G401.6 (cell line): ENCODE measurements at regions not wholly inside any gene's neighbourhood (a gene's known extent, or its start where the extent isn't known, plus 50 kb on each side); places are given as distances from the start of the nearest gene placed in this dataset.
"Not testable (repeated sequence)": the region's sequence is repeated elsewhere in the genome, so short reads cannot be mapped to it uniquely, and the experiment has no call there.

Experiments
- FAIRE-seq: peaks from 2 replicates; lab custom pipeline; 2012; peaks lifted over from hg19 to GRCh38; lab: Jason Lieb, UNC

DNA sequence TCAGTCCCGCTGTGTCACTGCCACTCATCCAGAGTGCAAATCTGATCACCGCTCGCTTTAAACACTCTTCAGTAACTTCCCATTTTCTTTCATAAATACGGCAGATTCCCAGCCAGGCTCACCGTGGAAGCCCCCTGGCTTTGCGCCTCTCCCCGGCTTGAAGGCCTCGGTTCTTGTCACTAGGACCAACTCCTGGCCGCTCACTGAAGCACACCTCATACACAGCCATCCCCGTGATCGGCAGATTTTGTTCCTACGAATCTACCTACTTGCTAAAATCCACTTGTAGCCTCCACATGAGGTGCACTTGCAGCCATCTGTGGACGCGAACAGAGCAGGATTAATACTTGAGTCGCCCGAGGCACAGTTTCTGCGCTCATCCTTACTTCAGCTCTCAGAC, 462.4 kb upstream of the MYT1L start:
- no peak for FAIRE-seq

DNA sequence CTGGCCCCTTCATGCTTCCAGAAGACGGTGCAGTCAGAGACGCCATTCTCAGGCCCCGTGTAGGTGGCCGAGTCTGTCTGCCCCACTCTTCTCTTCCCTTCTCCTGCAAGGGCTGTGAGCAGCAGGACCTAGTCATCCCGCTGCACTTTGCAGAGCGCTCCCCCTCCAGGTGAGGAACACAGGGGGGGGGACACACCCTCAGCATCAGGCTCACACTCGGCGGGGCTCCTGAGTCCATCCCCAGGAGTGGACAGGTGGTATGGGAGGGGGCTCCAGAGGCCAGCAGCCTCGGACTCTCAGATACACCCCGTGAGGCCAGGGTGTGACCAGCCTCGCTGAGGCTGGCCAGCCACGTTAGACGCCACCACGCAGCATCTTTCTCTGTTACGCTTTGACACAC, 460.5 kb upstream of the MYT1L start:
- no peak for FAIRE-seq

DNA sequence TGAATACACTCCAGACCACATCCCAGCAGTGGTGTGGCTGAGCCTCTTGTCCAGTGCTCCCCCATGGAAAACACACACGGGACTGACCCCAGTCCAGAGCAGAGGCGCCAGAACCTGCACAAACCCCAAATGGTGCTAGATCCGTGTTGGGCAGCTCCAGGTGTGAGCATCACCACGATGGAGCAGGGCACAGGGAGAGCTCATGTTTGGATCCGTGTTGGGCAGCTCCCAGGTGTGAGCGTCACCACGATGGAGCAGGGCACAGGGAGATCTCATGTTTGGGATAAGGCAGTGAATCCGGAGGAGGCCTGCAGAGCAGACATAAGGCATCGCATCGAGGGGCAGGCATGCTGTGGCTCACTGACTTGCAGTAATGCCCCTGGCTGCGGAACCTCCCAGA, 460.0 kb upstream of the MYT1L start:
- no peak for FAIRE-seq

DNA sequence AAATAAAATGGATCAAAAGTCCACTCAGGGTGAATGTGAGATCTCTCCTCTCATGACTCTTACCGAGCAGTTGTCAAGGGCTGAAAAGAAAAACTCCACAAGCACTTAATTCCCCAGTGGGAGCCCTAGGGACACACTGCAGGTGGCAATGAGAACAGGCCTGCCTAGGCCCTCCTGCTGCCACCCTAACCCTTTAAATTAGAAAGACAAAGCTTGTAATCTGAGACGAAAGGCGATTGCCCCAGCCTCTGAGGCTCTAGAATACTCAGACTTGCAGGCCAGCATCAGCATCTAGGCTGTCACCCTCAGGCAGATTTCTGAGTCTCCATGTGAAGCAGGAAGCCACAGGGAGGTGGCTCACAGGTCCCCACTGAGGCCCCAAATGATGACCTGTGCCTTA, 457.0 kb upstream of the MYT1L start:
- FAIRE-seq = no peak

DNA sequence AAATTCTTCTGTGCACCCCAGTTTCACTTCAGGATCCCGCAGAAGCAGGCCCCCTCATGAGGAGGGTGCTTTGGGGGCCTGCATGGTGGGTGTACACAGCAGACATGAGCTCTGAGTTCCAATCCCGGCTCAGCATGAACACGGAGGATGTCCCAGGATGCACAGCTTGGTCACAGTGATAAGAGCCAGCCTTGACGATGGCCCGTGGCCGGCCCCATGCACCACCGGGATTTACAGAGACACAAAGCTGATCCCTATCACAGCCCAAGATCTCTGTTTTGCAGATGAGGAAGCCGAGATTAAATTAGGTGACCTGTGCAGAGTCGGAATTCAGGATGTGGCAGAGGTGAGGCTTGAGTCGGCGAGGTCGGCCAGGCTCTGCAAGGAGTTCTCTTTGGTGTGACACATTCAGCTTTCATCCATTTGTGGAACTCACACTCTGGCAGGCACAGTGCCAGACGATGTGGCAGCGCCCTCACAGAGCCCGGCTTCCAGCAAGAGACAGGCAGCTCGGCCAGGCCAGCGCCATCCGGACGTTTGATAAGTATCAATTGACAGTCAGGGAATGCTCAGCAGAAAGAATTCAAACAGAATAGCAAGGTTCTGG, 456.3 kb upstream of the MYT1L start:
- FAIRE-seq = no peak

DNA sequence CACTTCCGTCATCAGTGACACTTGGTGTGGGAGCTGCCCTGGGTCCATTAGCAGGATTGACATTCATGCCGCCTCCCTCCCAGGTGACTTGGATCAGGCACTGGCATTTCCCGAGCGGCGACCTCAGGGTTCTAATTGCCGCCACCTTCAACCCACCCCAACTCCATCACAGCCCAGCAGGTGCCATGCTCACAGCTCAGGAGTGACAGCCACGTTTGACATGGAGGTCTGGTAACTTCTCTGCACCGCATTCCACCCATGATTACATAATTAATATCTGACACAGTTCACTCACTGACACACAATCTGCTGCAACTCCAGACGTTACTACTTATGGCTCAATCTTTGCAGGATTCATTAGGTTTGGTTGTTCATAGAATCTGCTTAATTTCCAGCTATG, 450.9 kb upstream of the MYT1L start:
- FAIRE-seq = no peak

DNA sequence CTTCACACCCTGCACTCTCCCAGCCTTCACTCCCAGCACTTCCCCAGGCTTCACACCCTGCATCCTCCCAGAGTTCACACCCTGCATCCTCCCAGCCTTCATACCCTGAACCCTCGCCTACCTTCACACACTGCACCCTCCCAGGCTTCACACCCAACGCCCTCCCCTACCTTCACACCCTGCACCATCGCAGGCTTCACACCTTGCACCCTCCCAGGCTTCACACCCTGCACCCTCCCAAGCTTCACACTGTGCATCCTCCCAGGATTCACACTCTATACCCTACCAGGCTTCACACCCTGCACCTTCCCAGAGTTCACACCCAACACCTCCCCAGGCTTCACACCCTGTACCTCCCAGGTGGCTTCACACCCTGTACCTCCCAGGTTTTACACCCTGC, 448.7 kb upstream of the MYT1L start:
- FAIRE-seq = no peak

DNA sequence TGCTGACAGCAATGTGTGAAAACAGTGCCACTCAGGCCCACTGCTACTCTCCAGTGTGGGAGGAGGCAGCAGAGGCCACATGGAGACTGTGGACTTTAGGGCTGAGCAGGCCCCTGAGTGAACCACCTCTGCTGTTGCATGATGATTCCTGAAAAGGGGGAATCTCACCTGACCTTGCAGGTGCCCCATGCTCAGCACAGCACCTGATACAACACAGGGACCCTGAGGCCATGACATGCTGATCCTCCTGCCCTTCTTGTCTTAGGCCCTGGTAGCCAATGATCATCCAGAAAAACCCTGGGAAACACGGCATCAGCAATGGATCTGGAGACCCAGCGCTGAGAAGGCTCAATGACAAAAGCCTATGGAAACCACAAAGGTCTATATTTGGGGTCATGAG, 446.8 kb upstream of the MYT1L start:
- FAIRE-seq = no peak

DNA sequence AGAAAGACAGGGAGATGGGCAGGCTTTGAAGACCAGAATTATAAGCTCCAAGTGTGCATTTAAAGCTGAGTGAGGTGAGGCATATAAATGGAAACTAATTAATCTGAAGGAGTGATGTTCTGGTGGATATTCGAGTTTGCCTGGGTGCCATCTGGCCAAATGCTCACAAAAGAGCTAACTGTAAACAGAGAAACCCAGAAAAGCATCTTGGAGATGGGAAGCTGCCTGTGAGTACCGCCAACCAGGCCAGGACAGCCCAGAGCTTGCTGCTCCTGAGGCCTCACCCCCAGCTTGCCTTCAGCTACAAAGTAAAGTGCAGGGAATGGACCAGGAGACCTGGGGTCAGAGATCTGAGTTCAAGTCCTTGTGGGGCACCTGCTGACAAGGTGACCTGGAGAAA, 446.1 kb upstream of the MYT1L start:
- no peak for FAIRE-seq

DNA sequence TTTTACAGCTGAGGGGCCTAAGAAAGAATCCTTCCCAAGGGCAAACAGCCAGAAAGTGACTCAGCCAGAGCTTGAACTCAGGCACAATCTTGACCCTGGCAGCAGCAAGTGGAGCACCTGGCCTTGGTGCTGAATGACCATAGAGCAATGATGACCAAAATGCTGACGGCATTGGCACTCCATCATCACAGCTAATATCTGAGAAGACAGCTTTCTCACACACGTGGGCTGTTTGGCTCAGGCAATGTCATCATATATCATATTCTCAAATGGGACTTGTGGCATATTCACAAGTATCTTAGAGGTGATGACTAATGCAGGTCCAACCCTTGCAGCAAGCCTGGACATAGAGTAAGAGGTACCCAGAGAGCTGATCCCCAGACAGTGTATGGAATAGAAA, 443.9 kb upstream of the MYT1L start:
- no peak for FAIRE-seq

DNA sequence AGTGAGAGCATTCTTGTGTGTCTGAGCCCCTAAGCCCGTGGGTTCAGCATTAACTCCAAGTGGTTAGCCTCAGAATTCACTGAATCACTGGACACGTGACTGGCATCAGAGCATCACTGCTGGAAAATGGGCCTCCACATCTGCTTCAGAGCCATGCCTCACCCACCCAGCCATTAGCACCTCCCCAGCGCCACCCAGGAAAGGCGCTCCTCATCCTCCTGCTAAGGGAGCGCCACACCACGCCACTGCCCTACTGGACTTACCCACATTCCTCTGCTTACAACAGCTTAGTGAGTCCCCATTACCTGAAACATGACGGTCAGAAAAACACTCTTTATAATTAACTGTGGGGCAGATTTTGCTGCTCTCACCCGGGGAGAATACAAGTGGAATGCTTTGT, 442.6 kb upstream of the MYT1L start:
- no peak for FAIRE-seq

DNA sequence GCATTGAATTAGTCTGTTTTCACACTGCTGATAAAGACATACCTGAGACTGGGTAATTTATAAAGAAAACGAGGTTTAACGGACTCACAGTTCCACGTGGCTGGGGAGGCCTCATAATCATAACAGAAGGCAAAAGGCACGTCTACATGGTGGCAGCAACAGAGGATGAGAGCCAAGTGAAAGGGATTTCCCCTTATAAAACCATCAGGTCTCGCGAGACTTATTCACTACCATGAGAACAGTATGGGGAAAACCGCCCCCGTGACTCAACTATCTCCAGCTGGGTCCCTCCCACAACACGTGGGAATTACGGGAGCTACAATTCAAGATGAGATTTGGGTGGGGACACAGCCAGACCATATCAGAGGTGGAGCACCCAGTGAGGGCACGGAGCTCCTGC, 442.0 kb upstream of the MYT1L start:
- FAIRE-seq = not testable (repeated sequence)

DNA sequence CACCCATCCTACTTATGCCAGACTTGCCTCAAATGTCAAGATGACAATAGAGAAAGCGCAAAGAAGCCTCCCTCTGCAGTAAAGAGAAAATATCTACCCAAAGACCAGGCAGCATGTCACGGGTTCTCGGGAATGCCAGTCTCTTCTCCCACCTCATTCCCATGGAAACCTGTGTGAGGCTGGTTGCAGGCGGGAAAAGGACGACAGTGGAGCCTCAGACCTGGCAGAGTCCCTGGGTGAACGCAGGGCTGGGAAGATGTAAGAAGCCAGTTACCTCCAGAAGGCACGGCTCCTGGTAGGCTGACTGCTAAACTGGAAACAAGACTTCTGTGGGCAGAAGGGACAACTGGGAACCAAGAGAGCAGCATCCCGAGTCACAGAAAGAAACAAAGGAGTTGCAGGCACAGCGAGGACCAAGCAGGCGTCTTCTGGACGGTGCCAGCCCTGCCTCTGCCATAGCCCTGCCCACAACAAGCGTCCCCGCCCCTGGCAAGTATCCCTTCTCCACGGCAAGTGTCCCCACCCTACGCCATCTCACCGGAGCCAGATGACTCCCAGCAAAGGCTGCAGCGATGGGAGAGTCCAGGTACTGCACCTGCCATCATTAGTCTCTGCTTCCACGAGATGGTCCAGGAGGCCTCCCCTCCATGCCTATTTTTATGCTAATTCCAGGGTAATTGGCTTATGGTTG, 440.8 kb upstream of the MYT1L start:
- no peak for FAIRE-seq

DNA sequence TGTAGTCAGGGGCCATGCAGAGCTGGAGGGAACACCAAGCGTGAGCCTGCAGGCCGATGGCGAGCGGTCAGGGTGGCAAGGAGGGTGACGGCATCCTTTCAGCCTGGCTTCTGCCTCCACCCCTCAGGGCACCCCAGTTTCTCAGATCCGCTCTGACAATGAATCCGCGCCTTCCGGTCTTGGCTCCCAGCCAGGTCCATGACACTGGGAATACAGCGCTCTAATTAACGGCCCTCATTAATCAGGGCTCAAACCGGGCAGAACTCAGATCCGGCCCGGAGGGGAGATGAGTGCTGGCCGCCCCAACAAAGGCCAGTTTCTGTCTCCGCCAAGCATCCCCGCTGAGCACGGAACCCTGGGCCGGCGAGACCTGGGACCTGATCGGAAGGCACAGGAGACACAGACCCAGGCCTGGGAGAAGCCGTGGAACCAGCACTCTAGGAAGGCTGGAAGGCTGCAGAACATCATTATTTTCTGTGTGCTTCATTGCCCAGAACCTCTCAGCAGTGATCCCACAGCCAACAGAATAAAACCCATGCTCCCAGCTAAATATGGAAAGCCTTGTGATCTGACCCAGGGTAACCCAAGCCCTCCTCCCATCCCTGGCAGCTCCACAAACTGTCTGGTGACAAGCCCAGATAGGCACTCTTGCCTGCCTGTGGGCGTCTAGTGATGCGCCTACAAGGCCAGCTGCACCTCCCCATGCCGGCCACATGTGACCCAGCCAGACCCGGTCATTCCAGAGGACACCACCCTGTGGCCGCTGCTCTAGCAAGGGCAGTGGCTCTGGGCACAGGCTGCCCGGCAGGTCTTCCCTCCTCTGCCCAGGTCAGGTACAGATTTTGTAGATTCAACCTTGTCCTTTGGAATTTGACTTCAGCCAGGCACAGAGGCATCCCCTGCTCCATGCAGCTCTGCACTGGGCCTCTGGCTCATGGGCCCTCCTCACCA, 438.7 kb upstream of the MYT1L start:
- no peak for FAIRE-seq

DNA sequence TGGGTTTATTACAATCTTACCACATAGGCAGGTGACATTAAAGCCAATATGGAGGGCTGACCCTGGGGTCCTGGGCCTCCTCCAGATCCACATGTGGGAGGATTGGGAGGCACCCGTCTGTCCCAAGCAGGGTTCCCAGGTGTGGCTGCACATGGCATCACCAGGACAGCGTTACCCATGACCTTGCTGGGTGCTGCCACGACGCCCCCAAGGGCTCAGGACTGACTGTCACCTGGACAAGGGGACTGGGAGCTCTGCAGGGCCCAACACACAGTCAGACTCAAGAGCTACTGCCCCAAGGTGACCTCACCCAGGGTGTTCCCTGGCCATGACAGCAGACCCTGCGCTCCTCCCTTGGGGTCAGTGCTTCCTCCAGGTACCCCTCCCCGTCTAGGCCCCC, 437.4 kb upstream of the MYT1L start:
- no peak for FAIRE-seq

DNA sequence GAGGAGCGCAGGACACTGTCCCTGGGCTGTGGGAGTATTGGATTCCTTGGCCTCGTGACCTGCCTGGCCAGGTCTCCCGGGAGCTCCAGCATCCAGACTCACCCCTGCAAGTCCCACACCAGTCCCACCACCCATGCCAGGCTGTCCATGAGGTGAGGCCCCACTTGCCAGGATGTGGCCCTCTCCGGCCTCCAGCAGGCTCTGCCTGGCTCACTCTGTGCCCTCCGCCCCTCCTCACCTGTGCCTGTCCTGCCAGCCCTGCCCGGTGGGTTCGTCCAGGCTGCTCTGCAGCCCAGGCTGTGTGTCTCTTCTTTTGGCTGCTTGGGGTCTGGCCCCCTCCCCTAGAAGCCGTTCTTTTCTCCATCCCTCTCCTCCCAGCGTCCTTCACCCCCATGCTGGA, 436.8 kb upstream of the MYT1L start:
- no peak for FAIRE-seq

DNA sequence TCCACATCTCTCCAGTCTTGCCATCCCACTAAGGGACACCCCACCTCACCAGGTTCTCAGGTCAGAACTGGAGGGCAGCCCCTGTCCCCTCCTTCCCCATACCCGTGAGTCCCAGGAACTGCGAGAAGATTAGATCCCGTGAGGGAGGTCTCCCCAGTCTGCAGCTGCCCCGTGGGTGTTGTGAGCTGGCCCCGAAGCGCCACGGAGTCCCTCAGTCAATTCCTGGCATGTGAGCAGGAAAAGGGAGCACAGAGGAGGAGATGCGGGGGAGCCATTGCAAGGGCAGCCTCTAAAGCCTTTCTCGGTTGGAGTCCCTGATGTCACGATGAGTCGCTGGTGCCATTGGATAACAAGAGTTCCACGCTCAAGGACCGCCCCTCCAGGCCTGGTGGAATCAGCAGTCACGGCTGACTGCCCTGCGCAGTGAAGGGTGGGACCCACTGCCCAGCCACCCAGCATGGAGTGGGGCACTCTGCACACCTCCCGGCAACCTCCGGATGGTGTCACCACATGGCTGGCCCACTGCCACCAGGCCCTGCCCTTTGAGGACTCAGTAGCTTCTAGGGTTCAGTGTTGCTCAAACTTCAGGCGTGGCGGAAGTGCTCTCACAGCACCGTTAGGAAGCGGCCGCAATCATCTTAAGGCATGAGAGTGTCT, 434.9 kb upstream of the MYT1L start:
- no peak for FAIRE-seq

DNA sequence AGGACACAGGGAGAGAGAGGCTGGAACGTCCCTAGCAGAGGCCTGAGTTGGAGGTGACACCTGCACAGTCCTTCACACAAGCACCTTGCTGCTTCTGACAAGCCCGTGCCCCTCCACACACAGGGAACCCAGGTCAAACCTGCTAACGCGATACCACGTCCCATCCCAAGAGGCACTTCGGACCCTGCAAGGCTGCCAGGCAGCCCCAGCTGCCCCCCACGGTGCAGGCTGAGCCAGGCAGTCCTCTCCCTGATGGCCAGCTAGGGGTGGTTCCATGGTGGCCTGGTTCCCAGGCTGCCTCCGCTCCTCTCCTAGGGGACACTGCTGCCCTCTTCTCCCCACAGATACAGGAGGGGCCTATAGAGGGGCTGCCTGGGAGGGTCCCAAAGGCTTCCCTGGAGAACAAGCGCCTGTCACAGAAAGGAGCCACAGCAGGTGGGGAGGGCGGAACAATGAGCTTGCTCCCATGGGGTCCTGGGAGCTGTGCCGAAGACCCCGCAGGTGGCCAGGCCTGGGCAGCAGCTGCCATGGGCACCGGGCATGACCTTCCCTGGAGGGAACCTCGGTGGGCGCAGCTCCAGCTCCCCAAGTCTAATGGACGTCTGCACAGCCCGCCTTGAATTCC, 434.2 kb upstream of the MYT1L start:
- FAIRE-seq = no peak

DNA sequence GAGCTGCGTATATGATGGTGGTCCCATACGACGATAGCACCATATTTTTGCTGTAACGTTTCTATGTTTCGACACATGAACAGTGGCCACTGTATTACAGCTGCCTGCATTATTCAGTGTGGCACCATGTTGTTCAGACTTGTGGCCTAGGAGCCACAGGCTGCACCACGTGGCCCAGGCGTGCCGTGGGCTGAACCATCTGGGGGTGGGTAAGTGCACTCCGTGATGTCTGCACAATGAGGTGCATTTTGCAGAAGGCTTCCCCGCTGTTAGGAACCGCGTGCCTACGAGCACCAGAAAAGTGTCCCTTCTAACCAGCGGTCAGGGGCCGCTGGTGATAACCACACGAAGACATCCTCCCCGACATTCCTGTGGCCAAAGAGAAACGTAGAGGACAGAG, 433.7 kb upstream of the MYT1L start:
- FAIRE-seq = no peak

DNA sequence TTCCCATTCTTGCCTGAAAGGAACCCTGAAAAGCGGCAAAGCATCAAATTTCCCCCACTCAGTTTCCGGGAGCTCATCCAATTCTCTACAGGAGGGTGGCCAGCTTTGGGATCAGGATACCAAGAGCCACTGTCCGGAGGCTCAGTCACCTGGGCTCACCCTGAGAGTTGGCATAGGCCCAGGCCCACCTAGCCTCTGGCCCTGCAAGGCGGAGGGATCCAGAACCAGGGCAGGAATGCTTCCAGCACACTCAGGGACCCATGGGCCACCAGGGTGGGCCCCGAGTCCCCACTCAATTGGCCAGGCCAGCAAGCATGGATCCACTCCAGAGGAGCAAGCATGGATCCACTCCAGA, 432.9 kb upstream of the MYT1L start:
- FAIRE-seq = no peak

DNA sequence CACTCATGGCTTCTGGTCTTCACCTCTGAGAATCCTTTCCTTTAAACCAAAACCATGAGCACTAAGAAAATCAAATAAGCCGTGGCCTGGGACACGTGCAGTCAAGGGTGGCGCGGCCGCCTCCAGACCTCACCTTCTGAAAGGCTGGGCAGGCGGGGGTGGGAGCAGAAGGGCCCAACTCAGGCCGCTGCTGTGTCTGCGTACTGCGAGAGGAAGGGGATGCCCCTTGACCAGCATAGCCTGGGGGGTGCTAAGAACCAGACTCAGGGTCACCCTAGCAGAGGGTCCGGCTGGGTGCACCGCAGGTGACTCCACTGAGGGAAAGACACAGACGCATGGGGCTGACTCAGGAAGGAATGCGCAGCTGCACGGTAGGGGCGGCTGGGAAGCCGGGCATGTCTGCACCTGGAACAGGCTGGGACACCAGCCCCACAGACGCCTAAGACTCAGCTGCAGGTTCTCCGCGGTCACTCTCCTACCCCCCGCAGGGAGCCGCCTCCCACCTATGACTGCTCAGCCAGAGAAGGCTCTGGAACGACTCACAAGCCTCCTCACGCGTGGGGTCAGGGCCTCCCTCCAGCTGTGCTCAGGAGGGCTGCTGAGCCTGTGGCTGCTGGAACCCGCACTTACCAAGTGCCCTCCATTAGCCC, 432.4 kb upstream of the MYT1L start:
- FAIRE-seq = no peak

DNA sequence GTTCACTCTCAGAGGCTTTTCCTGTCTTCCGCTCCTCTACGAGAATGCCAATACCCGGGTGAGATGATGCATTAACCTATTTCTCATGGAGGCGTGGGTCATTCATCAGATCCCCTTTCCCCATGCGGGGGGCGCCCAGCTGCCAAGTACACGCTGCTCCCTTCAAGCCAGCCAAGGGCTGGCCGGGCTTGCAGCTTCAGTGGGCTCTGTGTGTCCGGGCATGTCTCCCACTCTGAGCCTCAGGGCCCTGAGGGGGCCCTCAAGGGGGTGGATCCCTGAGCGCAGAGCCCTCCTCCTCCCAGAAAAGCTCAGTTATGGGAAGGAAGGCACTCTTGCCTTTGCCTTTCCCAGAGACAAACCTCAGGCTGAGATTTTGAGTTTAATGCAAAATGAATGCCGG, 431.8 kb upstream of the MYT1L start:
- FAIRE-seq = no peak
